CD4-positive, alpha-beta T cell treated with Interleukin-4 for 1 hour (primary cell): ENCODE measurements at regions not wholly inside any gene's neighbourhood (a gene's known extent, or its start where the extent isn't known, plus 50 kb on each side); places are given as distances from the start of the nearest gene placed in this dataset.
"Not testable (repeated sequence)": the region's sequence is repeated elsewhere in the genome, so short reads cannot be mapped to it uniquely, and the experiment has no call there.

ENCODE experiments used
- DNase-seq, 2 donors: peaks; one replicate each; pipeline ENCODE4 v3.0.0-alpha.2; 2020 to 2022

DNA sequence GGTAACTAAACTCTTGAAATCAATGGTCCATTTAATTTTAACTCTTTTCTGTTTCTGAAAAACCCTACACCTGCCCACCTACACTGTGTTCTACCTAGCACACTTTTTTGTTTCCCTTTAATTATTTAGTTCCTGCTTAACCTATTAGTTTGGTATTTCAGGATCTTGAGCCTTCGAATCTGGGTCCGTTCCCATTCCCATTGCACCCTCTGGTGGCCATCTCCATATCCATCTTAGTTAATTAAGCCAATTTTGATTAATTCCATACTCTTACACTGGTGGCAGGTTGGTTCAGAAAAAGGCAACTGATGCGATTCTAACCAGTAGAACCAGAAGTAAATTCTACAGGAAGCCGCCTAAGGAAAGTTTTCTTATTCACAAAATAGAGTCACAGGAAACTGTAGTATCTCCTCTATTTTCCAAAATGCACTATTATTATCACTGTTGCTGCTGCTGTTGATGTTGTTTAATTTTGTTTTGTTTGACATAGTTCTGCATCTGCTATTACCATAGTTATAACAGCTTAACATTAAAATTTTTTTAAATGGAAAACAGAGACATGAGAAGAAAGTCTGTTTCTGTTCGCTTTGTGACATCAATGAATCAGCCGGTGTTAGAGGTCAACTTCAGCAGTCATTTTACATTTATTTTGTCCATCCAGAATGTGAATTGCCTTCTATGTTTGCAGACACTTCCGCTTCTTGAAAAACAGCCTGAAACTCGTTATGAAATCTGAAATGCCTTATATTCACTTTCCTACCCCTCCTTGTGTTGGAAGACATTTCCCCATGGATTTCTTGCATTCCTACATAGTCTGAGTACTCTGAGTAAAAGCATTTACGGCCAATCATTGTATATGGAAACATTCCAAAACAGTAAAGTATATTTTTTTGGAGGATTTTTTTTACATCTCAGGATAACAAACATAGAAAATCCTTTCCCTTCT, 115.5 kb upstream of the NCAM2 start:
- no peak for DNase-seq

DNA sequence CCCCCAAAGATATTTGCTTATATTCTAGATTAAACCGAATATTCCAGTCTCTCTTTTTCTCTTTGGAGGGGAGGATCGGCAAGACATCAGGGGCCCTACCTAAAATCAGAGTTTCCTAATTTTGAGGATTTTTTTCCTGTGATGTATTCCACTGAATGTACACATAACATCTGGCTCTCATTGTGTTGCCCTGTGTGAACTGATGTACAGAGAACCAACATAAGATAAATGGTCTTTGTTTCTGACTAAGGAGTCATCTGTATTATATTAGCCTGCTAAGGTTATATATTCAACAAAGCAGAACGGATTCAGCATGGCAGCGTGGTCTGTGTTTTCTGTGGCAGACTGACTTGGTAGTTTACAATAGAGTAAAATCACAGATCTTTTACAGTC, 114.8 kb upstream of the NCAM2 start:
- no peak for DNase-seq

DNA sequence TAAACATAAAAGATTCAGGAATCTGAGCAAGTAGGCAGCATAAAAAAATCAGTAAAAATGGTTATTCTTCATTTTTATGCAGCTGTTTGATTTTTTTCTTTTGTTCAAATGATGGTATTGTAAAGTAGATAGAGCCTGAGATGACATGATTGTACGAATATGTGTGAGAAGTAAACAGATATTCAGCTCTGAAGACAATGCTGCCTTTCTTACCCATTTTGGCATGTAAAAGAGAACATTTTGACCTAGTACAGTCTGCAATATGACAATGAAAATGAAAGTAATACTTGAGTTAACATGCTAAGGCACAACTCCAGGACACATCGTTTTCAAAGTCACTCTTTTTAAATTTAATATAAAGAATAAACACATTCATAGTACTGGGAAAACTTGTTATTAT, 95.7 kb upstream of the NCAM2 start:
- DNase-seq: no peak

DNA sequence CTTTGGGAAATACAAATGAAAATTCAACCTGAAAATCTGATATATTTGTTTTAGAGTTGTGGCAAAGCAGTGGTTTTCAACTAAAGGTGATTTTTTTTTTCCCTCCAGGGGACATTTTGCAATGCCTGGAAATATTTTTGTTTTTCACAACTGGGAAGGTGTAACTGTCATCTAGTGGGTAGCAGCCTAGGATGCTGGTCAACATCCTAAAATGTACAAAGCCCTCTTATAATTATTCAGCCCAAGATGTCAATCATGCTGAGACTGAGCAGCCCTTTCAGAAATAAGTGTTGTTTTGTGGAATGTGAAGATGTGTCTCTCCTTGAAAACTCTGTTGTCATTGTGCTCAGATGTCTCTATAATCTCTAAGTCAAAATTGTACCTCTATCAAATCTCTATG, 95.2 kb upstream of the NCAM2 start:
- DNase-seq: no peak

DNA sequence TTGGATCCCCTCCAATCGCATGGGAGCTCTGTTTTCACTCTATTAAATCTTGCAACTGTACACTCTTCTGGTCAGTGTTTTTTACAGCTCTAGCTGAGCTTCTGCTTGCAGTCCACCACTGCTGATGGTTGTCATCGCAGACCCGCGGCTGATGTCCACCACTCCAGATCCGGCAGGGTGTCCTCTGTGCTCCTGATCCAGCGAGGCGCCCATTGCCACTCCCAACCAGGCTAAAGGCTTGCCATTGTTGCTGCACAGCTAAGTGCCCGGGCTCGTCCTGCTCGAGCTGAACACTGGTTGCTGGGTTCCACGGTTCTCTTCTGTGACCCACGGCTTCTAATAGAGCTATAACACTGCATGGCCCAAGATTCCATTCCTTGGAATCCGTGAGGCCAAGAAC, 70.7 kb upstream of the NCAM2 start:
- not testable (repeated sequence) for DNase-seq

DNA sequence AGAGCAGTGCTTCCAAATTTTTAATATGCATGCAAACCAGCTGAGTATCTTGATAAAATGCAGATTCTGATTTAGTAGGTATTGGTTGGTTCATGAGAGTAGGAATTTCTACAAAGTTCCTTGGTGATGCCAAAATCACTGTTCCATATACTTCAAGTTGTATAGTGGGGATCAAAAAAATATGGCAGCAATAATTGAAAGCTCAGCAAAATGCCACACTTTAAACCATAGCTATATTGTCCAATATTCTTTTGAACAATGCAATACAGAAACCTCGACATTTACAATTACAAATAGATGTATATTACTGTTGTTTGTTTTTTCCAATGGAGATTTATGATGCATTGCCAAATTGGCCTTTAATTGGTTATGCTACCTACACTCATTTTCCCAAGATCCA, 55.7 kb upstream of the NCAM2 start:
- DNase-seq: no peak

DNA sequence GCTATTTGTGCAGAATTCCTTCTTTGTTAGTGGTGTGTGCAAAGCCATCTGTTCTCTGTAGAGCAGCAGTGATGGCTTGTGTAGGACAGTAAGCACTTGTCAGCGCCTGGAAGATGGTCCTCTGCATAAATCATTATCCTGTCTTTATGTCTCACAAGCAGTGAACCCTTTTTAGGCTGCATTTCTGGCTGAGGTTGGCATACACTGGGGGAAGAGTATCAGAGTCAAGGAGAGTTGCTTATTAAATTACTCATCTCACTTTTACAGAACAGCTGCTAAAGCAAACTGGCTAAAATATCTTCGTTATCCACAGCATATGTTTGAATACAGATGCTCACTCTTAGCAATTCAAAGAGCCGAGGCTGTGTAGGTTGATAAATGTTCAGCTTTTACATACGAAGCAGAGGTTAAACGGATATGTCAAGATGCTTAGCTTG, 54.6 kb upstream of the NCAM2 start:
- DNase-seq: no peak

DNA sequence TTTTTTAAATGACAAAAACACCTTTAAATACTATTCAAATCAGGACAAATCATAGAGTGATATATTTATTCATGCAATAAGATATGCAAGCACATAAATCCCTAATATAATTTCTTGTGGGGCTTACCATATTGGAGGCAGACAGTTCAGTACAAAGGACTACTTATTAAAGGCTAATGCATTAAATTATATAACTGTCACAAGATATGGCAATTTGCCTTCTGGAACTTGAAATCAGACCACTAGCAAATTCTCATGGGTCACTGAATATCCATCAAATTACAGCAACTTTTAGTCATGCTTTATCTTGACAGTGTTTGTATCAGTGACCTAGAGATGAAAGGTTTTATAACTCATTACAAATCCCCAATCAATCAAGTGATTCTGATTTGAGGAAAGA, 54.1 kb upstream of the NCAM2 start:
- no peak for DNase-seq

DNA sequence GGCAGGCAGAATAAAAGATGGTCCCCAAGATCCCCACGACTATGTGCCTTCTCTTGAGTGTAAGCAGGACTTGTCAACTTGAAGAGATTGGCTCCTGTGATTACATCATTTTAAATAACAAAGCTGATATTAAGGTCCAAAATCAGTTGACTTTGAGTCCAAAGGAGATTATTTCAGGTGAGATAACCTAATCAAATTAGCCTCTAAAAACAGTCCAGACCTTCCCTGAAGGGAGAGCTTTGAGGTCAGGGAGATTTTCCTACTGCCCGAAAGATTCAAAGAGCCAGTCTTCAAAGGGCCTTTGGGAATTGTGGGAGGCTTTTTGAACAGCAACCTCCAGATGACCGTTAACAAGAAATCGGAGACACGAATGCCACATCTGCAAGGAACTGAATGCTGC, 51.5 kb upstream of the NCAM2 start:
- DNase-seq: no peak
